HG02642 (cell line): ENCODE measurements at regions not wholly inside any gene's neighbourhood (a gene's known extent, or its start where the extent isn't known, plus 50 kb on each side); places are given as distances from the start of the nearest gene placed in this dataset.

Experiments used
- ATAC-seq: cut with Tn5 transposase; IDR thresholded peaks from one replicate; pipeline ENCODE4 v1.9.1; 2021; ENCODE audit warnings: mild to moderate bottlenecking; ENCODE audit not compliant: unreplicated experiment, poor library complexity

- ATAC-seq: no peak
Measured at GRCh38 chr7:136189506-136189998, 212.4 kb upstream of the MTPN start.

GRCh38 chr7:136186281-136186680 is 209.1 kb upstream of the MTPN start:
- ATAC-seq: no peak

GRCh38 chr7:136184719-136185118 is 207.6 kb upstream of the MTPN start:
- ATAC-seq: no peak

GRCh38 chr7:136183981-136184380 is 206.8 kb upstream of the MTPN start:
- ATAC-seq: no peak

GRCh38 chr7:136180984-136181383 is 203.8 kb upstream of the MTPN start:
- ATAC-seq: no peak

GRCh38 chr7:136179851-136180721 is 202.9 kb upstream of the MTPN start:
- no peak for ATAC-seq

GRCh38 chr7:136179154-136179553 is 202.0 kb upstream of the MTPN start:
- no peak for ATAC-seq

- ATAC-seq: no peak
Measured at GRCh38 chr7:136174477-136175125, 197.4 kb upstream of the MTPN start.

- ATAC-seq: no peak
Measured at GRCh38 chr7:136173874-136174273, 196.7 kb upstream of the MTPN start.

- no peak for ATAC-seq
Measured at GRCh38 chr7:136171233-136171632, 194.1 kb upstream of the MTPN start.

- ATAC-seq: no peak
Measured at GRCh38 chr7:136168821-136169220, 191.7 kb upstream of the MTPN start.

- ATAC-seq: no peak
Measured at GRCh38 chr7:136167991-136168390, 190.8 kb upstream of the MTPN start.

- ATAC-seq: no peak
Measured at GRCh38 chr7:136166521-136166920, 189.4 kb upstream of the MTPN start.

GRCh38 chr7:136163340-136163801 is 186.2 kb upstream of the MTPN start:
- no peak for ATAC-seq

- no peak for ATAC-seq
Measured at GRCh38 chr7:136150311-136150710, 173.2 kb upstream of the MTPN start.

- ATAC-seq: no peak
Measured at GRCh38 chr7:136148920-136149319, 171.8 kb upstream of the MTPN start.

GRCh38 chr7:136146925-136147324 is 169.8 kb upstream of the MTPN start:
- ATAC-seq: no peak

GRCh38 chr7:136144182-136144581 is 167.0 kb upstream of the MTPN start:
- no peak for ATAC-seq

- ATAC-seq: no peak
Measured at GRCh38 chr7:136143271-136143670, 166.1 kb upstream of the MTPN start.

GRCh38 chr7:136142583-136142982 is 165.4 kb upstream of the MTPN start:
- ATAC-seq: no peak

GRCh38 chr7:136140469-136140868 is 163.3 kb upstream of the MTPN start:
- ATAC-seq: no peak
